HepG2 (cell line): ENCODE measurements at regions not wholly inside any gene's neighbourhood (a gene's known extent, or its start where the extent isn't known, plus 50 kb on each side); places are given as distances from the start of the nearest gene placed in this dataset.

Source experiments
- ASH2L ChIP-seq: fragments of 300-600, 200-600 bp; sonication (generic); IDR thresholded peaks from 2 replicates; pipeline ENCODE4 v1.7.0; 2017; ENCODE audit warnings: low read depth, mild to moderate bottlenecking, moderate library complexity, mixed read lengths, low read length; ENCODE audit not compliant: insufficient read length
- CBX2 ChIP-seq, 2 experiments: fragments of 200-600 bp in 1 of 2; sonication (generic); formaldehyde crosslinking in 1 of 2; IDR thresholded peaks; 2 replicates each; pipeline versions ENCODE4 v1.7.0 to v1.8.1; 2018 to 2022; ENCODE audit warnings: low read depth in 2 of 2, low read length in 1 of 2, mild to moderate bottlenecking in 1 of 2, missing genetic modification reagents in 1 of 2
- JUNB ChIP-seq: sonication (generic); formaldehyde crosslinking; IDR thresholded peaks from 2 replicates; pipeline ENCODE4 v1.8.0; 2022; ENCODE audit warnings: missing genetic modification reagents, mild to moderate bottlenecking, borderline replicate concordance
- SIN3B ChIP-seq: fragments of 150-350 bp; IDR thresholded peaks from 2 replicates; pipeline ENCODE4 v1.6.1; 2014; ENCODE audit warnings: low read length
- ZC3H13 ChIP-seq: sonication (generic); formaldehyde crosslinking; IDR thresholded peaks from 2 replicates; pipeline ENCODE4 v1.8.1; 2023; ENCODE audit warnings: mild to moderate bottlenecking, missing genetic modification reagents, moderate library complexity
- ZKSCAN8 ChIP-seq: IDR thresholded peaks from 2 replicates; pipeline ENCODE4 v1.6.1; 2016; ENCODE audit warnings: borderline replicate concordance, missing genetic modification reagents, missing compliant biosample characterization
- ZNF326 ChIP-seq: sonication (generic); formaldehyde crosslinking; IDR thresholded peaks from 2 replicates; pipeline ENCODE4 v1.4.0; 2020; ENCODE audit warnings: missing genetic modification reagents, borderline replicate concordance
- ZNF331 ChIP-seq: sonication (generic); formaldehyde crosslinking; IDR thresholded peaks from 2 replicates; pipeline ENCODE4 v1.4.0; 2020; ENCODE audit warnings: missing genetic modification reagents
- ZNF7 ChIP-seq: IDR thresholded peaks from 2 replicates; pipeline ENCODE4 v1.6.1; 2016; ENCODE audit warnings: missing biosample characterization, missing genetic modification reagents
- ZNF713 ChIP-seq: sonication (generic); formaldehyde crosslinking; IDR thresholded peaks from 2 replicates; pipeline ENCODE4 v1.4.0; 2020; ENCODE audit warnings: mild to moderate bottlenecking, missing genetic modification reagents
- ZNF720 ChIP-seq: sonication (generic); formaldehyde crosslinking; IDR thresholded peaks from 2 replicates; pipeline ENCODE4 v1.4.0; 2020; ENCODE audit warnings: missing genetic modification reagents
- TF ChIP-seq, protein P1 (sequence below): sonication (generic); formaldehyde crosslinking; IDR thresholded peaks from 2 replicates; pipeline ENCODE4 v1.4.0; 2020; ENCODE audit warnings: missing genetic modification reagents, borderline replicate concordance
- TF ChIP-seq, protein P2 (sequence below): sonication (generic); formaldehyde crosslinking; IDR thresholded peaks from 2 replicates; pipeline ENCODE4 v1.4.0; 2020; ENCODE audit warnings: missing genetic modification reagents
- TF ChIP-seq, protein P3 (sequence below): sonication (generic); formaldehyde crosslinking; IDR thresholded peaks from 2 replicates; pipeline ENCODE4 v1.8.0; 2022; ENCODE audit warnings: missing genetic modification reagents, low read depth, mild to moderate bottlenecking, borderline replicate concordance
- TF ChIP-seq, protein P4 (sequence below): sonication (generic); formaldehyde crosslinking; IDR thresholded peaks from 2 replicates; pipeline ENCODE4 v1.5.0; 2020; ENCODE audit warnings: mild to moderate bottlenecking, missing genetic modification reagents
- TF ChIP-seq, protein P5 (sequence below): sonication (generic); formaldehyde crosslinking; conservative IDR thresholded peaks from 2 replicates; pipeline ENCODE4 v1.8.0; 2022; ENCODE audit warnings: low read depth, missing genetic modification reagents
- TF ChIP-seq, protein P6 (sequence below): sonication (generic); formaldehyde crosslinking; IDR thresholded peaks from 2 replicates; pipeline ENCODE4 v1.5.0; 2020; ENCODE audit warnings: mild to moderate bottlenecking, missing genetic modification reagents, moderate library complexity

DNA sequence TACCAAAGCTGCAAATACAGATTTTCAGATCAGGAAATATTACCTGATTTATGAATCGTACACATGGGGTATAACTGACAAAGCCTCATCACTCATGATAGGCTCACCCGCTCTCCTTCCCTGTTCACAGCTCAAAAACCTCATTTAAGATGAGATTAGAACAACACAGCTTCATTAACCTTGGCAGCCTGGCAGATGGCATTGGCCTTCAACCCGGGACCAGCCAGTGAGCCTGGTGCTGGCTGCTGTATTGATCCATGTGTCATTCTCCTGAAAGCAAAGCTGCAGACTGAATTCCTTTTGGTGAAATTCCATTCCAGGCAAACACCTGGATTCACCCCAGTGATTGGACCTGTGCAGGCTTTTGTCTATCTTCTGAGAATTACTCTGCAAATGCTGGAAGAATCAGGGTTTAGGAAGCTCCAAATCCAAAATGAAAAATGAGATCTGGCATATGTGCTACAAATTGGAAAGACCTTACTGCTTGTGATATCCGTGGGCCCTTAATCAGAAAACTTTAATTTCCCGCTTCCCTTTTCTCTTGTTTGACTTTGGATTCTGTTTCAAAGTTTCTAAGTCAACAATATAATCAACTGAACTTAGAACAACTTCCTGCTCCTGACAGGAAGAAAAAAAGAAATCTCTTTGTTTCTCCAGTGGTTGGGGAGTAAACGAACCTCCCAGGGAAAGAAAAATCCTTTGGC, 189.1 kb upstream of the KBTBD8 start (continued):
- TF ChIP-seq ZNF331 (CRISPR knock-in tag) (peak; percentile 70; the same call in 1 of the 2 replicates), ZNF720 (CRISPR knock-in tag) (no peak), ZNF713 (CRISPR knock-in tag) (no peak), SIN3B (no peak), ZNF7 (CRISPR knock-in tag) (no peak), JUNB (CRISPR knock-in tag) (no peak), ZKSCAN8 (CRISPR knock-in tag) (no peak), ZC3H13 (no peak), ASH2L (peak; percentile 93), CBX2 (IDR thresholded peaks at IDR 0.05; ENCODE audit: low read depth, low read length) (no peak), CBX2 (CRISPR knock-in tag; IDR thresholded peaks at IDR 0.05; ENCODE audit: low read depth) (no peak), ZNF326 (CRISPR knock-in tag) (no peak)
- TF ChIP-seq, protein P1, sequence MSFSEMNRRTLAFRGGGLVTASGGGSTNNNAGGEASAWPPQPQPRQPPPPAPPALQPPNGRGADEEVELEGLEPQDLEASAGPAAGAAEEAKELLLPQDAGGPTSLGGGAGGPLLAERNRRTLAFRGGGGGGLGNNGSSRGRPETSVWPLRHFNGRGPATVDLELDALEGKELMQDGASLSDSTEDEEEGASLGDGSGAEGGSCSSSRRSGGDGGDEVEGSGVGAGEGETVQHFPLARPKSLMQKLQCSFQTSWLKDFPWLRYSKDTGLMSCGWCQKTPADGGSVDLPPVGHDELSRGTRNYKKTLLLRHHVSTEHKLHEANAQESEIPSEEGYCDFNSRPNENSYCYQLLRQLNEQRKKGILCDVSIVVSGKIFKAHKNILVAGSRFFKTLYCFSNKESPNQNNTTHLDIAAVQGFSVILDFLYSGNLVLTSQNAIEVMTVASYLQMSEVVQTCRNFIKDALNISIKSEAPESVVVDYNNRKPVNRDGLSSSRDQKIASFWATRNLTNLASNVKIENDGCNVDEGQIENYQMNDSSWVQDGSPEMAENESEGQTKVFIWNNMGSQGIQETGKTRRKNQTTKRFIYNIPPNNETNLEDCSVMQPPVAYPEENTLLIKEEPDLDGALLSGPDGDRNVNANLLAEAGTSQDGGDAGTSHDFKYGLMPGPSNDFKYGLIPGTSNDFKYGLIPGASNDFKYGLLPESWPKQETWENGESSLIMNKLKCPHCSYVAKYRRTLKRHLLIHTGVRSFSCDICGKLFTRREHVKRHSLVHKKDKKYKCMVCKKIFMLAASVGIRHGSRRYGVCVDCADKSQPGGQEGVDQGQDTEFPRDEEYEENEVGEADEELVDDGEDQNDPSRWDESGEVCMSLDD (CRISPR knock-in tag): no peak
- TF ChIP-seq, protein P2, sequence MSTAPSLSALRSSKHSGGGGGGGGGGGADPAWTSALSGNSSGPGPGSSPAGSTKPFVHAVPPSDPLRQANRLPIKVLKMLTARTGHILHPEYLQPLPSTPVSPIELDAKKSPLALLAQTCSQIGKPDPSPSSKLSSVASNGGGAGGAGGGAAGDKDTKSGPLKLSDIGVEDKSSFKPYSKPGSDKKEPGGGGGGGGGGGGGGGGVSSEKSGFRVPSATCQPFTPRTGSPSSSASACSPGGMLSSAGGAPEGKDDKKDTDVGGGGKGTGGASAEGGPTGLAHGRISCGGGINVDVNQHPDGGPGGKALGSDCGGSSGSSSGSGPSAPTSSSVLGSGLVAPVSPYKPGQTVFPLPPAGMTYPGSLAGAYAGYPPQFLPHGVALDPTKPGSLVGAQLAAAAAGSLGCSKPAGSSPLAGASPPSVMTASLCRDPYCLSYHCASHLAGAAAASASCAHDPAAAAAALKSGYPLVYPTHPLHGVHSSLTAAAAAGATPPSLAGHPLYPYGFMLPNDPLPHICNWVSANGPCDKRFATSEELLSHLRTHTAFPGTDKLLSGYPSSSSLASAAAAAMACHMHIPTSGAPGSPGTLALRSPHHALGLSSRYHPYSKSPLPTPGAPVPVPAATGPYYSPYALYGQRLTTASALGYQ: no peak
- TF ChIP-seq, protein P3, sequence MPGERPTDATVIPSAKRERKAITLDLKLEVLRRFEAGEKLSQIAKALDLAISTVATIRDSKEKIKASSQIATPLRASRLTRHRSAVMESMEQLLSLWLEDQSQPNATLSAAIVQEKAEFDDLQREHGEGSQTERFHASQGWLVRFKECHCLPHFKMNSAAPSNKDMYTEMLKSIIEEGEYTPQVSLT (CRISPR knock-in tag): no peak
- TF ChIP-seq, protein P4, sequence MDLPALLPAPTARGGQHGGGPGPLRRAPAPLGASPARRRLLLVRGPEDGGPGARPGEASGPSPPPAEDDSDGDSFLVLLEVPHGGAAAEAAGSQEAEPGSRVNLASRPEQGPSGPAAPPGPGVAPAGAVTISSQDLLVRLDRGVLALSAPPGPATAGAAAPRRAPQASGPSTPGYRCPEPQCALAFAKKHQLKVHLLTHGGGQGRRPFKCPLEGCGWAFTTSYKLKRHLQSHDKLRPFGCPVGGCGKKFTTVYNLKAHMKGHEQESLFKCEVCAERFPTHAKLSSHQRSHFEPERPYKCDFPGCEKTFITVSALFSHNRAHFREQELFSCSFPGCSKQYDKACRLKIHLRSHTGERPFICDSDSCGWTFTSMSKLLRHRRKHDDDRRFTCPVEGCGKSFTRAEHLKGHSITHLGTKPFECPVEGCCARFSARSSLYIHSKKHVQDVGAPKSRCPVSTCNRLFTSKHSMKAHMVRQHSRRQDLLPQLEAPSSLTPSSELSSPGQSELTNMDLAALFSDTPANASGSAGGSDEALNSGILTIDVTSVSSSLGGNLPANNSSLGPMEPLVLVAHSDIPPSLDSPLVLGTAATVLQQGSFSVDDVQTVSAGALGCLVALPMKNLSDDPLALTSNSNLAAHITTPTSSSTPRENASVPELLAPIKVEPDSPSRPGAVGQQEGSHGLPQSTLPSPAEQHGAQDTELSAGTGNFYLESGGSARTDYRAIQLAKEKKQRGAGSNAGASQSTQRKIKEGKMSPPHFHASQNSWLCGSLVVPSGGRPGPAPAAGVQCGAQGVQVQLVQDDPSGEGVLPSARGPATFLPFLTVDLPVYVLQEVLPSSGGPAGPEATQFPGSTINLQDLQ: no peak
- TF ChIP-seq, protein P5, sequence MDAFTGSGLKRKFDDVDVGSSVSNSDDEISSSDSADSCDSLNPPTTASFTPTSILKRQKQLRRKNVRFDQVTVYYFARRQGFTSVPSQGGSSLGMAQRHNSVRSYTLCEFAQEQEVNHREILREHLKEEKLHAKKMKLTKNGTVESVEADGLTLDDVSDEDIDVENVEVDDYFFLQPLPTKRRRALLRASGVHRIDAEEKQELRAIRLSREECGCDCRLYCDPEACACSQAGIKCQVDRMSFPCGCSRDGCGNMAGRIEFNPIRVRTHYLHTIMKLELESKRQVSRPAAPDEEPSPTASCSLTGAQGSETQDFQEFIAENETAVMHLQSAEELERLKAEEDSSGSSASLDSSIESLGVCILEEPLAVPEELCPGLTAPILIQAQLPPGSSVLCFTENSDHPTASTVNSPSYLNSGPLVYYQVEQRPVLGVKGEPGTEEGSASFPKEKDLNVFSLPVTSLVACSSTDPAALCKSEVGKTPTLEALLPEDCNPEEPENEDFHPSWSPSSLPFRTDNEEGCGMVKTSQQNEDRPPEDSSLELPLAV (CRISPR knock-in tag): no peak
- TF ChIP-seq, protein P6, sequence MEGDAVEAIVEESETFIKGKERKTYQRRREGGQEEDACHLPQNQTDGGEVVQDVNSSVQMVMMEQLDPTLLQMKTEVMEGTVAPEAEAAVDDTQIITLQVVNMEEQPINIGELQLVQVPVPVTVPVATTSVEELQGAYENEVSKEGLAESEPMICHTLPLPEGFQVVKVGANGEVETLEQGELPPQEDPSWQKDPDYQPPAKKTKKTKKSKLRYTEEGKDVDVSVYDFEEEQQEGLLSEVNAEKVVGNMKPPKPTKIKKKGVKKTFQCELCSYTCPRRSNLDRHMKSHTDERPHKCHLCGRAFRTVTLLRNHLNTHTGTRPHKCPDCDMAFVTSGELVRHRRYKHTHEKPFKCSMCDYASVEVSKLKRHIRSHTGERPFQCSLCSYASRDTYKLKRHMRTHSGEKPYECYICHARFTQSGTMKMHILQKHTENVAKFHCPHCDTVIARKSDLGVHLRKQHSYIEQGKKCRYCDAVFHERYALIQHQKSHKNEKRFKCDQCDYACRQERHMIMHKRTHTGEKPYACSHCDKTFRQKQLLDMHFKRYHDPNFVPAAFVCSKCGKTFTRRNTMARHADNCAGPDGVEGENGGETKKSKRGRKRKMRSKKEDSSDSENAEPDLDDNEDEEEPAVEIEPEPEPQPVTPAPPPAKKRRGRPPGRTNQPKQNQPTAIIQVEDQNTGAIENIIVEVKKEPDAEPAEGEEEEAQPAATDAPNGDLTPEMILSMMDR (CRISPR knock-in tag): no peak
